Cardiac septum (tissue), 1 donor: ENCODE measurements at regions not wholly inside any gene's neighbourhood (a gene's known extent, or its start where the extent isn't known, plus 50 kb on each side); places are given as distances from the start of the nearest gene placed in this dataset.

ENCODE experiments used
- DNase-seq: peaks from one replicate; pipeline ENCODE4 v3.0.0-alpha.2; 2020; ENCODE audit warnings: low spot score
- intact Hi-C: fragments of 100-400 bp; cut with DNase I; formaldehyde crosslinking; loops from one replicate; pipeline ENCODE4 v1.14.0; 2022
- donor health status: DM: no; HTN: no; CAD: no.

DNA sequence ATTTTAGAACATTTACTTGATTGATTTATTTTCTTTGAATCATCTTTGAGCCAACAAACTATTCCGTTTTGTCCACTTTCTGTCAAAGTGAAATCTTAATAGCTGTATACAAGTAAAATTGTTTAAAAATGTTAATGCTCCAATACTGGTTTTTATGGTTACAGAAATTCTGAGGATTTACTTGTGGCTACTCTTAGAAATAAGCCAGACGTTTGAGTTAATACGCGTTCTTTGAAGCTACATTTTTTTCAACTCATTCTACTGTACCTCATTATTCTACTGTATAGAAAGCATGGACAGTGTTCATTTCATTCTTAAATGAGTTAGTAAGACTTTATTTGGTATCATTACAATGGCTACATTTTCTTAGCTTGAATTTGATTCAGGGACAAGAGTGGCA, 996.2 kb upstream of the FLRT2 start:
- intact Hi-C loops = no loop called here

DNA sequence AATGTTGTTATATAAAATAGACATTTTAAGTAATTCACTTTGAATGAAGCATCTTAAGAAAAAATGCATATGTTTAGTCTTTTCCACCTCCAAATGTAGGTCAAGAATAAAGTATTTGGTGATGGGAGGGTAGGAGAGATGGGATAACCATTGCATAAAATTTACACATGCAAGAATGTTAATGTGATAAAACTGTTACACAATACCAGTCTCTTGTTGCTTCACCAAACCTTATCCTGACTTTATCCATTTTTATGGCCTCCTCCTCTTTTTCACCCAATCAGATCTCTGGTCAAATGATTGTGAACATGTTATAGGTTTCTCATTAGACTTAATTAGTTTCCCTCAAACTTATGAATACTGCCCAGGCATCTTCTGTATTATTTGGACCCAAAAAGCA, 994.5 kb upstream of the FLRT2 start:
- intact Hi-C loops = no loop called here
- no peak for DNase-seq

More for the DNA sequence above, 996.2 kb upstream of the FLRT2 start:
- no peak for DNase-seq

DNA sequence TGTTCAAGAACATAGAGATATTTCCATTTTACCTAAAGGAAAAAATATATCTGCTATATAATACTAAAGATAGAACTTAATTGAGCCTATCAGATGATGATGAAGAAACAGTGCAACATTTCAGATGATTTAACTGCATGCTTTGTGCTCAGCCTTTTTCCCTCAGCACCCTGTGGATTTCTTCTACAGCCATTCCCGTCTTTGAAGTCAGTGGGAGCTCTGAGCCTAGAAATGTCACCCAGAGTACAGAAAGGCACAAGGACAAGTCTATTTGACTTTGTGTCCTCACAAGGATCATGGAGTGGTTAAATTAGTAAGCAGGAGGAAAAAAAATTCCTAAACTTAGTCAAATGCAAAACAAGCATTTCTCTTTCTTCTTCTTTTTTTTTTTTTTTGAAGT, 994.0 kb upstream of the FLRT2 start:
- intact Hi-C loops = no loop called here
- DNase-seq = no peak

DNA sequence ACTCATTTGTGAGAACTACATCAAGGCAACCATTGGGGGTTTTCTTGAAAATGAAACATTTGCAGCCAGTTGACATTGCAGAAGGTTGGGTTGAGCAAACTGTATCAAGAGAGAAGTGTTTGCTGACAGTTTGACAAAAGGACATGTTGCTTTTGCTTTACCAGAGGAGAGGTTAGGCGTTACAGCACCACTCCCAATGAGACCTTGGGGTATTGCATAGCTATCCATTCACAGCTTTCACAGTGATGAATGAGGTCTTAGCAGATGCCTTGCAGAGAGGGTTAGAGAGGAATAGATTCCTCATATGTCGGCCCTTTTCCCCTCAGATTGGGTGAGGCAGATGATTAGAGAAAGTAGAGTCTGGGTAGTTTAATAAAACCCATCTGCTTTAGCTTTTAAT, 988.9 kb upstream of the FLRT2 start:
- intact Hi-C loops = no loop called here
- DNase-seq = no peak

DNA sequence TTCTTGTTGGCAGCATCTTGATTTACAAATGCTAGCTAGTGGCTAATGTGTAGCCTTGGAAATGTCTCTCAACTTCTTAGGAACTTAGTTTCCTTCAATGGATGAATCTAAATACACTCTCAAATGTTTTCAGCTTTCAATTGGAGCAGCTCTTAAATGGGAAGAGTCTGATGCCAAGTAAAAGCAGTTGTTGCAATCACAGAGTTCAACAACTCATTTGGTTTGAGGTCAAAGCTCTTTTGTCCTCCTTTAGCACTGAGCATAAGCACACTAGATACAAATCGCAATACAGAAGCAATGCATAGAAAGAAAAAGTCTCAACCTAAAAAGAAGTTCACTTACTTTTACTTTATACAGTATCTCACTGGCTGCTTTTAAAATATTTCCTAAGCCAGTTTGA, 986.1 kb upstream of the FLRT2 start:
- DNase-seq = no peak
- intact Hi-C loops = no loop called here

DNA sequence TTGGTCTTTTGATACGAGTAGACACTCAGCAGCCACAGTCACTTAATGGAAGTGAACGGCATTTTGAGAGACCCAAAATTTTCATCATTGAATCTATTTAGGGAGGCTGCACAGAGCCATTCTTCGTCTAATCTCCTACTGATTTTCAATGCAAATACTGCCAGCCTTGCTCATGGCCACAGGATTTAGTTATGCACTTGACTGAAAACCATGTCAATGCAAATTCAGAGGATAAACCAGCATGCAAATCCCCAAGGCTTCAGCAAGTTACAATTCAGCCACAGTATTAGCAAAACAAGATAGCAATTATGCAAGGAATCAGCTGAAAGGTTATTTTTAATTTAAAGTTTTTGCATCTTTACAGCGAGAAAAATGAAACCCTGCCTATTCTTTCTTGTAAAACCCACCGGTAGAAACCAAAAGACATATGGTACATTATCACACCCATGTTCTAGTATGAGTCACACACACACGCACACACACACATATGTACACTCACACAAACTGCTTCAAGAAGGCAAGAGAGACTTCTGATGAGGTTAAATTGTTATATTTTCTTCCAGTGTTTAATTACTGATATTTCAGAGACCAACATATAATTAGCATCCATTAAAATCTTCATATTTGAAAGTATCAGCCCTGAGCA, 985.3 kb upstream of the FLRT2 start:
- intact Hi-C loops = no loop called here
- no peak for DNase-seq

DNA sequence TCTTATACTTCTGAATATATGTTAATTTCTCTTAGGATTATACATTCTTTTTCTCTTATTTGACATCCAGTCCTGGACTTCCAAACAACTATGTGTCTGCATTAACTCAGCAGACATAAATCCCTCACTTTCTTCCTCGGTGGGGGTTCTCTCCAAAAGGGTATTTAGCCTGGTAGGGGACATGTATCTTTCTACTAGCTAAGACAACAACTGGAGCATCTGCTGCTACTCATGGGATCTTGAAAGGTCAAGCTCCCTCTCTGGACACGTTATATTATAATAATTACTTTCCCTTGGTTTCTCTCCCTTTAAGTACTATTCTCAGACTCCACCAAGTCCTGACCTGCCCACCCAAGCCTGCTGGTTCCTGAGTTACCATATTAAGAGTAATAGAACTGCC, 983.7 kb upstream of the FLRT2 start:
- intact Hi-C loops = no loop called here
- DNase-seq = no peak

DNA sequence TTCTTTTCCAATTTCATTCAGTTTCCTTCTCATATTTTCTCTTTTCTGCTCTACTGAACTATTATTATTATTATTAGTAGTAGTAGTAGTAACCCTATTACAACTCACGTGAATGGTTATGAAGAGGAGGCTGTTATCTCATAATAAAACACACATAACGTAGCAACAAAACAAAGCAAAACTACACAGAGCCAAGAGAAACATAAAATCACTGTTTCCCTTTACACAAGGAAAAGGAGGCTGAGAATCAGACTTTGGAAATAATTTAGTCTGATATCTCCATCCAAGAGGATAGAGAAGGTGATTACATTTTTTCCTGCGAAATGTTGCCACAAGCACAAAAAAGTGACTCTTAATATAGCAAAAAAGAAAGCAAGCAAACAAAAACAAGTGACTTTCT, 975.8 kb upstream of the FLRT2 start:
- intact Hi-C loops = no loop called here
- no peak for DNase-seq

DNA sequence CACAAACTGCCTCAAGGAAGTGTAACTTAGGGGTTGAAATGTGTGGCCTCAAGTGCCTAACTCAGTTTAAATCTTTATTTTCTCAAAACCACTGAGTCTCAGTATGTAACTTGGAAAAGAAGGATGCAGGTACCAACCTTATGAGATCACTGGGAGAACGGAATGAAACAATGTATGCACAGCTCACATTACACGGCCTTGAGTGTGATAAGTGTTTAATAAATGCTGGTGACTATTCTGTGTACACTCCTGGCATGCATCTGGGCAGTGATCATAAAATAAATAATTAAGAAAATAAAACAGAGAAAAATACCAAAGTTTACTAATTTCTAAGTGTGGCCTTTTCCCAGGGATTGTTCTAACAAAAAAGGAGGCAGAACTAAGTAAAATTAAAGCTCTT, 974.5 kb upstream of the FLRT2 start:
- intact Hi-C loops = no loop called here
- no peak for DNase-seq

DNA sequence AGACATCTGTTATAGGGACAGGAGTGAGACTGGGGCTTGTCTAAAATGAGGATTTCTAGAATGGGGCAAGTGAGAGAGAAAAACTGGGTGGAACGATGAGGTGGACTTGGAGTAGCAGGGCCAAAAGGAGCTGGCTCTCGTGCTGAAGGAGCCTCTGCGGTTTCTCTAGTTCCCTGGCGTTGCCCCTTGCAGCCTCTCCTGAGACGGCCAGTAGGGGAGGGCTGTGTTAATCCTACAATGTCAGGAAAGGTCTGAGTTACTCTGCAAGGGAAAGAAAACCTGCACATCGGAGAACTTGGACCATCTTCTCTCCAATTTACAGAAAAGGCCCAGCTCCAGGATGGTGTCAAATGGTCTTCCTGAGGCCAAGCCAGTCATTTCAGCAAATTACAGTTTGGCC, 963.8 kb upstream of the FLRT2 start:
- no peak for DNase-seq
- intact Hi-C loops = no loop called here

DNA sequence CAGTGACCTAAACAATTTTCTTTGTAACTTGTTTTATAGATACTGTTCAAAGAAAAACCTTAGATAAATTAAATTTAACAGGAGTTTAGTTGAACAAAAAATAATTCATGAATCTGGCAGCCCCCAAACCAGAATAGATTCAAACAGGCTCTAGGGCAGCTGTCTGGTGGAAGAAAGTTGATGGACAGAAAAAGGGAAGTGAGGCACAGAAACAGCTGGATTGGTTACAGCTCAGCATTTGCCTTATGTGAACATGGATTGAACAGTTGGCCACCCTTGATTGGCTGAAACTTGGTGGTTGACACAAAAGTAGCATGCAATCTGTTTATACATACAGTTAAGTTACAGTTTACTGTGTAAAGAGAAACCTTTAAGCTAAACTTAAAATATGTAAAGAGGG, 954.3 kb upstream of the FLRT2 start:
- intact Hi-C loops = no loop called here
- no peak for DNase-seq

DNA sequence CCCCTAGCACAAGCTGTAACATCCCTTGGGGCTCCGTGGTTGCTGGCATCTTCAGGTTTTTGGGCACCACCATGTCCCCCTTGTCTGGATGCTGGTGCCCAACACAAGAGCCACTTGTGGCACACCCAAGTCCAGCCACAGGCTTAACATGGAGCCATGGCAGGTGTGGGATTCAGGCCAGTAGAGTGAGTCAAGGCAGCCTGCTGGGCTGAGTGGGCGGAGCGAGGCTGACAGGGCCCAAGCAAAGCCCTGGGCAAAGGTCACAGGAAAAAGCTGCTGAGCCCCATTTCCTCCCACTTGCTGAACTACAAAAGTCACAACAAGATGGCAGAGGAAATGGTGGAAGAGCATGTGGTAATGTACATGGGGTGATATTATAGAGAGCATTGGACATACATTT, 950.7 kb upstream of the FLRT2 start:
- no peak for DNase-seq
- intact Hi-C loops = no loop called here

DNA sequence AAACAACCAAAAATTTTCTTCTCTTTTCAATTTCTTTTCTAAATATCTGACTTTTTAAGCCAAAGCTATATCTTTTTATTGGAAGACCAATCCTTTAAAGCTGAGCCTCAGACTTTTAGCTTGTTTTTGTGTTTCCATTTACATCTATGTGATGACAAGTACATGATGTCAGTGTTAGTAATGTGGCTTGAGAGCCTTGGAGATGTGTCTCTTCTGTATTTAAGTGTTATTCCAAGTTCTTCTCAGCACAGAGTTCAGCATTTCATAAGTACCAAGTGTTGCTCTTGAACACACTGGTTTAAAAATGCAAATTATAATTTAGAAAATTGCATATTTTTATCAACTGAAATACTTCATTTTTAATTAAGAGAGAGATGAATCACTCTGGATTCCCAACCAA, 948.9 kb upstream of the FLRT2 start:
- DNase-seq = no peak
- intact Hi-C loops = no loop called here

DNA sequence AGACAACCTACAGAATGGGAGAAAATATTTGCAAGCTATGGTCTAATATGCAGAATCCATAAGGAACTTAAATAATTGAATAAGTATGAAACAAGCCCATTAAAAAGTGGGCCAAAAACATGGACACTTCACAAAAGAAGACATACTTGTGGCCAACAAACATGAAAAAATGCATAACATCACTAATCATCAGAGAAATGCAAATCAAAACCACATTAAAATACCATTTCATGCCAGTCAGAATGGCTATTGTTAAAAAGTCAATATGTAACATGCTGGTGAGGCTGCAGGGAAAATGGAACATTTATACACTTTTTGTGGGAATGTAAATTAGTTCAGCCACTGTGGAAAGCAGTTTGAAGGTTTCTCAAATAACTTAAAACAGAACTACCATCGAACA, 945.4 kb upstream of the FLRT2 start:
- DNase-seq = no peak
- intact Hi-C loops = no loop called here

DNA sequence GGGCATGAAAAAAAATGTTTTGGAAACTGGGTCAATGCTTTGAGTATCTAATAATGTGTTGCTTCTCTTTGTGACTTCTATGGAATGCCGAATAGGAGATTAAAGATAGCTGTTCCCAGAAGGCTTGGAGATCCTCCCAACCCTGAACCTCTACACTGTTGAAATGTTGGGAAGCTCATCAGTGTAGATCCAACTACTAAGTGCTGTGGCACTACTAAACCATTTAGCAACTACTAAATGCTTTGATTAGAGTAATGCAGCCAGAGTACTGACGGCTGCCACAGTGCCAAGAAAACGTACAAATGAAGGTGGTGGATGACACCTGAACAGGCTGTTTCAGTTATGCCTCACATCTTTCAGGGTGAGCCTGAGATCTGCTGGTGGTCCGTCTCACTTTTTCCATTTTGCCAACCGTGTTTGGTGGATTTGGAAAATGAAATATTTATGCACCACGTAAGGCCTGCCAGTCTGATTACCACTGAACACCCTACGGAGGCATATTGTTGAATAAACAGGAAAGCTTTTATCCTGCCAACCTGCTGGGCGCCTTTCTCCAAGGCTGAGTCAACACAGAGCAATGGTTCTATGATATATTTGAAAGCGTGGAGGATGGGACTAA, 938.0 kb upstream of the FLRT2 start:
- DNase-seq = no peak
- intact Hi-C loops = no loop called here

DNA sequence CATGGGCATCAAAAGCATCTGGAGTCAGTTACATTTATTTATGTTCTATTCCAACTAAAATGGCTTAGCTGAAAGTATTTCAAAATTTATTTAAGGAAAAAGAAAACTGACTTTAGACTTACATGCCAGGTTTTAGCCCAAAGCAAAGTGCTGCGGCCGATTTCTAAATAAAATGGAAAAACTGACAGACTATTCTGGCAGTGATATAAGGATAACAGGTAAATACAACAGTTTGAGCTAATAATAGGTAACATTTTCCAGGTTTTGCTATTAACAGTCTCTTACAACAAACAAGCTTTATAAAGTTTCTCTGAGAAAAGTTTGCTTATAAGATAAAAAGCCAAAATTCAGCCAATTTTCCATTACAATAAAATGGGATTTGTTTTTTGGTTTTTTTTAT, 937.2 kb upstream of the FLRT2 start:
- DNase-seq = no peak
- intact Hi-C loops = no loop called here

DNA sequence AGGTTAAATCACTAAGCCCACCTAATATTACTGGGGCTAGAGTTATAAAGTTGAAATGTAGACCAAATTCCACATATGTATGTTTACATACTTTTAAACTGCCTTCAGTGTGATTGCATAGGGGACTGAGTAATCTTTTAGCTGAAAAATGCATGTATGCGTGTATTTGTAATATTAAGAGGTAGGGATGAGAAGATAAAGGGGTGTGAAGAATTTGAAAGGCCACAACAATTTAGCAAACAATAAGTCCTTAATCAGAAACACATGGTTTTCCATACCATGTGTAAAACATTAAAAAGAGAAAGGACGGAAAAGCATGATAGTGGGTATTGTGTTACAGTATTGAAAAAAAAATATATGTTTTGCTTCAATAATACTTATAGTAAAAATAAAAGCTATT, 919.9 kb upstream of the FLRT2 start:
- intact Hi-C loops = no loop called here
- no peak for DNase-seq

DNA sequence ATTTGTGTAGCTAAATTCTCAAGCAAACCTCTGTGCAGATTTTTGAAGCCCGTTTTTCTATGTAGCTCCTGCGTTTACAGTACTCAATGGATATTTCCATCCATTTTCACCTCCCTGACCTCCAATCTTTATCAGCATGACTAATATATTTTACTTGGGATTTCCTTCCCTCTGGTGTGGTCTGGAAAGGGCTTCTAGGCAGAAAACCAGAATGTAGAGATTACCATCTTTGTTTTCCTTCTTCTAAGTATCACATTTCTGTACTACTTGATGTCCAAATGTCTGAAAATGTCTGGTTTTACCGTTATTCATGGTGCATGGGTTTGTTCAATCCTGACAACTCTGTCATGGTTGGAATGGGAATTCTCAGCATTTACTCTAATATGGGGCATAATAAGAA, 907.6 kb upstream of the FLRT2 start:
- DNase-seq = no peak
- intact Hi-C loops = no loop called here

DNA sequence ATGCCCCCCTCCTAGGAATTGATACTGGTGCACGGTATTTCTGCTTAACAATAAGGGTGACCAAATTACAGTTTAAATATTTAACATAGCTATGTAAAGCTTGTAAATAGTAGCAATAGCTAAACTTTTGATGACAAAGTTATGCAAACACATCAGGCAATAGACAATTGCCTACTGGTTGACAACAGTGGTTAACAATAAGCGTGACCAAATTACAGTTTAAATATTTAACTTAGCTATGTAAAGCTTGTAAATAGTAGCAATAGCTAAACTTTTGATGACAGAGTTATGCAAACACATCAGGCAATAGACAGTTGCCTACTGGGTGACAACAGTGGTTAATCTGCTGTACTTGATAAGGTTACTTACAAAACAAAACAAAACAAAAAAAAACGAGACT, 886.5 kb upstream of the FLRT2 start:
- DNase-seq = no peak
- intact Hi-C loops = no loop called here

DNA sequence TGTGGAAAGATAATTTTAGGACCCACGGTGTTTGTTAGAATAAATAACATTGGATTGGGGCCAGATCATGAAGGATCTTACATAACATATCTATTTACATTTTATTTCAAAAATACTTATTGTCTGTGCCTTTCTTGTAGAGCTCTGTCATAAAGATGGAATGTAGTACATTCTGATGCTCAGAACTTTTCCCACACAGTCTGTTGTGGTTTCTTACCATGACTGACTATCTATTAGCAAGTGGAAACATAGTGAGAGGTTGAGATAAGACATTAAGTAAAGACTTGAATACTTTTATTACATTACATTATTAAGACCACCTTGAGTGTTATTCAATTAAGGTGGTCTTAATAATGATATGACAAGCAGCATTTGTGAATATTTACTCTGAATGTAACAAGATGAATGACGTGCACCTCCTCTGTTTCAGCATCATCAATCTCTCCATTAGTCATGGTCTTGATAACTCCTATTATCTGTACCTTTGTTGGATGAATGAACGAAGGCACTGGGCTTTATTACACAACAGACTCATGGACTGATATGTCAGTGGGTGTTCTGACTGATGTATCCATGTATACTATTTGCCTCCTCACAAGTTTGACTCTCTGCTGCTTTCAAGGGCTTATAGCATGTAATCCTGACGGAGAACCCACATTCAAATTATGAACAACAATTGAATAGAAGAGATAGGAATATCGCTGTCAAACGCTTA, 883.0 kb upstream of the FLRT2 start:
- intact Hi-C loops = no loop called here
- no peak for DNase-seq

DNA sequence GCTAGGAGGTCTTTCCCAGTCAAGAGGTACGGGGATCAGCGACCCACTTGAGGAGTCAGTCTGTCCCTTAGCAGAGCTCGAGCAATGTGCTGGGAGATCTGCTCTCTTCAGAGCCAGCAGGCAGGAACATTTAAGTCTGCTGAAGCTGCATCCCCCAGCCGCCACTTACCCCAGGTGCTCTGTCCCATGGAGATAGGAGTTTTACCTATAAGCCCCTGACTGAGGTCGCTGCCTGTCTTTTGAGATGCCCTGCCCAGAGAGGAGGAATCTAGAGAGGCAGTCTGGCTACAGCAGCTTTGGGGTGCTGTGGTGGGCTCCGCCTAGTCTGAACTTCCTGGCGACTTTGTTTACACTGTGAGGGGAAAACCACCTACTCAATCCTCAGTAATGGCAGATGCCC, 874.9 kb upstream of the FLRT2 start:
- intact Hi-C loops = no loop called here
- no peak for DNase-seq
